SK-MEL-5 (cell line): ENCODE measurements at regions not wholly inside any gene's neighbourhood (a gene's known extent, or its start where the extent isn't known, plus 50 kb on each side); places are given as distances from the start of the nearest gene placed in this dataset.
"Not testable (repeated sequence)": the region's sequence is repeated elsewhere in the genome, so short reads cannot be mapped to it uniquely, and the experiment has no call there.

ENCODE experiments used
- DNase-seq: peaks from one replicate; pipeline ENCODE4 v3.0.0-alpha.2; 2016; ENCODE audit warnings: low read depth, low spot score
- in situ Hi-C: cut with HindIII; loops from 2 replicates; pipeline ENCODE4 v1.10.0; 2016; ENCODE audit warnings: low sequenced_read_pairs, high pct_unique_total_duplicates, low pct_unique_long_range_greater_than_20kb

DNA sequence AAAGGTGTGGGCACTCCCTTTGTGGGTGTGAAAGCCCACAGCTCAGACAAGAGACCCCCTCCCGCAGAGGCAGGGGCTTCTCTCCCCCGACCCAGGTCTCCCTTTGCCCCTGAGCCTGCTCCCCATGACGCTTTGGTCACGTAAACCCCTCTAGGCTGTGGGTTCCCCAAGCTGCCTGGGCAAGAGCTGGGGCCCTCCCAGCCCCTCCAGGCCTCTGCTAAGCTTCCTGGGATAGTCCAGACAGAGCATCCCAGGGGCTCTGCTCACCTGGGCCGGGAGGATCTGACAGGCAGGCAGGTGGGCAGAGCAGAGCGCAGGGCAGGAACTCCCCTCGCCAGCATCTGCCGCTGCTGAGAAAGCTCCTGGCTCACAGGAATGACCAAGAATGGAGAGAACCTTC lies 177.3 kb downstream of the BANP start:
- in situ Hi-C loops: no loop called here
- no peak for DNase-seq

DNA sequence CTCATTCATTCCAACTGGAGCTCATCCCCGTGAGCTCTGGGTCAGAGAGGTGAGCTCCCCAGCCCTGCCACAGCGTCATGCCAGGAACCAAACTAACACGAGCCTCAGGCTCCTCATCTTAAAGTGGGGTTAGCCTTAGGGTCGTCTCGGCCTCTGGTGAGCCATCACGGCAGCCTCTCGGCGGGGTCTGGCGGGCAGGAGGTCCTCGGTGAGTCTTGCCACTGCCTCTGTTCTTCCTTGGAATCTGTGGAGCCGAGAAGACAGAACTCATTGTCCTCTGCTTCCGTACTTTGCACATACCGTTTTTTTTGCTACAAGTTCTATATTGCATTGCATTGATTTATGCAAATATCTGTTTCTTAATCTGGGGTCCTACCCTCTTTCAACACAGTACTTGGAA lies 177.9 kb downstream of the BANP start:
- in situ Hi-C loops, DNase-seq: not testable (repeated sequence)

DNA sequence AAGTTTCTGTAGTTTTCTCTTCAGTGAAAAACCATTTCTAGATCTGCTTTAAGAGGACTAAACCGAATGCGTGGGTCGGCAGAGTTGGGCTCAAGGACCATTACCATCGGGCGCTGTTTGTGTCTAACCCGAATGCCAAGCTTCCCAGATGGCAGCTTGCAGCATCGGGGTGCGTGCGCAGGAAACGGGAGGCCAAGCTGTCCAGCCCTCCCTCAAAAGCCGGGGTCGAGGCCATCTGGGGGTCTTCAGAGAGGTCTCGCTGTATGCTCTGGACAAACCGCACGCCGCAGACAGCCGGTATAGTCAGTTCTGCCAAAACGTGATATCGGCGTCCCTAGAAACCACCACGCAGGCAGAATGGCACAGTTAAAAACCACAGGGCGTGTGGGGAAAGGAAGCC lies 178.8 kb downstream of the BANP start:
- no peak for DNase-seq
- in situ Hi-C loops: no loop called here

DNA sequence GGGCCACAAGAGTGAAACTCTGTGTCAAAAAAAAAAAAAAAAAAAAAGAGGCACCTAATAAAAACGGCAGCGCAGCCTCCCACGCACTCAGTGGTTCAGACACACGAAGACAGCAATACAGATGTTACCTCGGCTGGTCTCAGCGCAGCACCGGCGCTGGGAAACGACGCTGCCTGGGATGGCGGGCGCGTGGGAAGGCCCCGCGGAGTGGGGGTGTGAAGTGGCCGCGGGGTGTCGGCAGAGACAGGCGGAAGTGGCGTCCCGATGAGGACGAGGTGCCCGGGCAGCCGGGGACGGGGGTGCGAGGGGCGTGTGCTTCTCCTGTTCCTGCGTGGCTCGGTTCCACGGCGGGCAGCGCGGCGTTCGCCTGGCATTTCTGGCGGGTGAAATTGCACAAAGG lies 179.4 kb downstream of the BANP start:
- DNase-seq: no peak
- in situ Hi-C loops: no loop called here

DNA sequence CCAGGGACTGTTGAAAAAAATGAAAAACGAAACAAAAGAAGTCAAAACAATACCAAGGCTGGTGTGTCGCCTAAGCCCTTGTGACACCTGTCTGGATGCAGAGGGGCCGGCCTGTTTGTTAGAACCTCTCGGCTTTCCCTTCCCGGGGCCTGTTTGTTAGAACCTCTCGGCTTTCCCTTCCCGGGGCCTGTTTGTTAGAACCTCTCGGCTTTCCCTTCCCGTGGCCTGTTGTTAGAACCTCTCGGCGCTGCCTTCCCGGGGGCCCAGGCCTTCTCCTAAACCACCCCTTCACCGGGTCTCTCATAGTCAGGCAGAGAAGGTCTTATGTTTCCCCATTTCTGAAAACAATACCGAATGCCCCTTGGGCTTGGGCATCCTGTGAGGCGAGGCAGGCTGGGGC lies 180.0 kb downstream of the BANP start:
- in situ Hi-C loops: no loop called here
- no peak for DNase-seq

DNA sequence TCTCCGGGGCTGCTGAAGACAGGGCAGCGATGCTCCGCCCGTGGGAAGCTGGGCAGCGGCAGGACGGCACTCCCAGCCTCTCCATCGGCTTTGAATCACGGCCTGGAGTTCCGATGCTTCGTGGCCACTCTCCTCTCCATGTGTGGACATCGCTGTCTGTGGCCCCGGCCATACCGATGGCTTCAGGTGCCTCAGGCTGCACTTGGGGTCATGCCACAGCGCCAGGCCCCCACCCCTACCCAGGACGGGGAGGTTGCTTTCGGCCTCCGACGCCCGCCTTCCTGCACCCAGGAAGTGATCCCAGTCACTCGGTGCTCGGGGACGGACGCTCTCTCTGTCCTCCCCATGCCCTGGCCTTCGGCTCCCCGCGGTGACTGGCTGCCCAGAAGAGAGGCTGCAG lies 180.7 kb downstream of the BANP start:
- no peak for DNase-seq
- in situ Hi-C loops: no loop called here

DNA sequence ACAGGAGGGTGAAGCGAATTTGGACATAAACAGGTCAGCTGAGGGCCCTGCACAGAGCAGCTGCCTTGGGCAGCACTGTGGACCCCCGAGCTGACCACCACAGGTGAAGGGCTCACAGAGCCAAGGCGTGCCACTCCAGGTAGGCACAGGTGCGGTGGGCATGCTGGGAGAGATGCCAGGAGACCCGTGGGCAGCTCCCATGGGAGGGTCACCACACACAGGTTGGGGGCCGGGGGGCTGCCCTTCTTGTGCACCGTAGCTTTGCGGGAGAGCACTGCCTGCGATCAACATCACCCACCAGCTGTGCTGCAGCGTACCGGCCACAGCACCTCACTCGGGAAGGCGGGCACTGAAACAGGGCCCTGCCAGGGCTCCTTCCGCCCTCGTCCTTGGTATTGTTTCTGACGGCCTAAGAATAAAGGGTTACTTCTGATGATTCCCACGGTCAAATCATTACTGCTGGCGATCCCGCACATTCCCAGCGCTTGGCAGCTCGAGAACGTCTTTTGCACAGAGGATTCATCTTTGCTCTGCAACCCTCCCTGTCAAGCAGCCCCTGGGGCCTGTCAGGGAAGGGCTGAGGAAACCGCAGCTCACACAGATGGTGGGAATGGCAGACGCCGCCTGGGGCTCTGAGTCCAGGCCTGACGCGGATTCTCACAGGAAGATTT lies 181.7 kb downstream of the BANP start:
- no peak for DNase-seq
- in situ Hi-C loops: no loop called here

DNA sequence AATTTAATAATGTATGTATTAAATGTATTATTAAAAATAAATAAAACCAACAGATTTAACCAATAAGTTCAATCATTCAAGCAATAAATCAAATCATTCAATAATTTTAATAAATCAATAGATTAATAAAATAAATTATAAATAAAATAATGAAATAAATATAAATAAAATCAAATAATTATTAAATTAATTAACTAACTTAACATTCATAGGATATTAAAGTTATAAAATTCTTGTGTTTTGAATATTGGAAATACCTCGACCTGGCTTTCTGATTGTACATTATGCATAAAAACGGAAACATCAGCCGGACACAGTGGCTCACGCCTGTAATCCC lies 182.2 kb downstream of the BANP start:
- DNase-seq: no peak
- in situ Hi-C loops: no loop called here

DNA sequence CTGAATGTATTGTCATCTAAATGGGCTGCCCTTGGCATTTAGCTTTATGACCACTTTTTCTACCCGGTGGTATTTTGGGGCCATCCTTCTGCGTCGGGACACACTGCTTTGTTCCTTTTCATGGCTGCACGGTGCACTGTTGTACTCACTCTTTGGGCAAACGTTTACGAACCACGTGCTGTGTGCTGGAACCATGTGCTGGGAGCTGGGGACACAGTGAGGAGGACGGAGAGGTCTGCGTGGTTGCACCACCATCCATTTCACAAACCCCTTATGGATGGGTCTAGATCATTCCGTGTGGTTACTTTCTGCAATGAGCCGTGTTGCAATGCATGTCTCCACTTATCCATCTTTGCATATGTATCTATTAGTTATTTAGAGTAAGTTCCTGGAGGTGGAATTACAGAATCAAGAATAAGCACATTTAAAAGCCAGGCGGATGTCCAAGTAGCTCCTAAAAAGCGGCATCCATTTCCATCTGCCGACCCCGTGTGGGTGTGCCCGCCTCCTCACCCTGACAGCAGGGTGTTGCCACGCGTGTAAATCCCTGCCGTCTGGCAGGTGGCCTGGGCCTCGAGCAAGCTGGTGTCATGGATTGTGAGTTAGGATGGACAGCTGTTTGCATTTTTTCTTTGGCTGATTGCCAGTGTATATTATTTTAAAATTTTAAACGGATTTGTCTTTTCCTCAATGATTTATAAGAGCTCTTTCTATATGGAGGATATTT lies 183.1 kb downstream of the BANP start:
- in situ Hi-C loops, DNase-seq: not testable (repeated sequence)

DNA sequence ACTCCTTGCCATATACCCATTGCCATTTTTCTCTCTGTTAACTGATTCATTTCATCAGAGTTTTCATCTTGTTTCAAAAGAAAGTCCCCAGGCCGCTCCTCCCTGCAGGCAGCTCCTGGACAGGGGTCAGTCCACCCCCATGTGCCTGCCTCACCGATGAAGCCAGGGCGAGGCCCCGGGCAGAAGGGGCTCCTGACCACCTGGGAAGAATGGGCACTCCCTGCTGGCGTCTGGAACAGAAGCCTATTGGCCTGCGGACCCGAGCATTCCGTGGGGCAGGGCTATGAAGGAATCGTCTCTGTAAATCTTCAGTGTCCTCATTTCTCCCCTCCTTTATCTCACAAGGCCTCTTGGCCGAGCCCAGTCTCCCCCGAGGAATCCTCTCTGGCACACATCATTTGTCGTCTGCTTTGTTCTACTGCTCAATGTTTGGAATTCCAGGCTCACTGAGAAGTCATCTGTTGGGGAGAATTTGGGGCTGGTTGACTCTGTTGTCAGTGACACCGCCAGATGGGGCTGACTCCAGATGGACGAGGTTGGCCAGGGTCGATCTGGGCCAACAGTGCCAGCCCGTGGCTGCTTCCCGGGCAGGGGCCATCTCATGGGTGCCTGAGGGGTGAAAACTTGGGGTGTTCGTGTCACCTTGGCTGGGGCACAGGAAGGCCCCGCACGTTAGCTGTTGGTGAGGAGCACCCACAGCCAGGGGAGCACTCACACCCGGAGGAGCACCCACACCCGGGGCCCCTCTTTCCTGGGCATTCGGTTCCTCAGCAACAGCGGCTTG lies 183.9 kb downstream of the BANP start:
- in situ Hi-C loops, DNase-seq: not testable (repeated sequence)

DNA sequence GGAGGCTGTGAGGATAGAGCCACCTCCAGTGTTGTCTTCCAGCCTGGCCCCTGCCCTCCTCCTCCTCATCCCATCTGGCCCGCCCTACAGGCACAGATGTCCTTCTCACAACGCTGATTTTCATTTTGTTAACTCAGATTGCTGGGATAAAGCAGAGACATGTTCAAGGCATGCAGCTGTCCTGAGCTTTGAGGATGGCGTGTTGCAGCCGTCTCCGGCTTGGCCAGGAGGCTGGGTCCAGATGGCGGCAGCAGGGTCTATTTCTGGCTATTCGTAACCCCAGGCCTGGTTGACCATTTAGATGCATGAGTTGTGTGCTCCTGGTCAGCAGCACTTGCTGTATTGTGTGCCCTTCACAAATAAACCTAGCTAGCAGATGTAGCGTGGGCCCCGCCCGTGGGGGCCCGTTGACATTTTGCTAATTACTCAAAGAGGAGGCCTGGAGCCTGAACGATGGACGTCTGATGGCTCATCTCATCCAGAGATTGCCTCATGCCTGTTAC lies 185.0 kb downstream of the BANP start:
- DNase-seq, in situ Hi-C loops: not testable (repeated sequence)

DNA sequence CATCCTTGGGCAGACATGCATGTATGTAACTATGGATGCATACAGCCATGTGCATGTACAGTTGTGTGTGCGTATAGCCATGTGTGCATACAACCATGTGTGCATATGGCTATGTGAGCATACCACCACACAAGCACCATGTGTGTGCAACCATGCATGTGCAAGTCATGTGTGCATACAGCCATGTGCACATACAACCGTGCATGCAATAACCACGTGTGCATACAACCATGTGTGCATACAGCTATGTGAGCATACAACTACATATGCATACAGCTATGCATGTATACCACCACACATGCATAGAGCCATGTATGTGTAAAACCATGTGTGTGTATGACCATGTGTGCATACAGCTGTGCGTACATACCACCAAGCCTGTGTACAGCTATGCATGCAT lies 185.7 kb downstream of the BANP start:
- in situ Hi-C loops, DNase-seq: not testable (repeated sequence)

DNA sequence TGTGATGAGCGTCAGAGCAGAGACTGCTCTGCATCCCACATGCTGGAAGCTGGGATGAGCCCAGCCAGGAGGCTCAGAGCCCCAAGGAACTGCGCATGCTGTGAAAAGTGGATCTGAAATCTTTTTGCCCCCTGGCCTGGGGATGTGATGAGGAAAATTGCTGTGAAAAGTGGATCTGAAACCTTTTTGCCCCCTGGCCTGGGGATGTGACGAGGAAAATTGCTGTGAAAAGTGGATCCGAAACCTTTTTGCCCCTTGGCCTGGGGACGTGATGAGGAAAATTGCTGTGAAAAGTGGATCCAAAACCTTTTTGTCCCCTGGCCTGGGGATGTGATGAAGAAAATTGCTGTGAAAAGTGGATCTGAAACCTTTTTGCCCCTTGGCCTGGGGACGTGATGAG lies 187.9 kb downstream of the BANP start:
- in situ Hi-C loops, DNase-seq: not testable (repeated sequence)

DNA sequence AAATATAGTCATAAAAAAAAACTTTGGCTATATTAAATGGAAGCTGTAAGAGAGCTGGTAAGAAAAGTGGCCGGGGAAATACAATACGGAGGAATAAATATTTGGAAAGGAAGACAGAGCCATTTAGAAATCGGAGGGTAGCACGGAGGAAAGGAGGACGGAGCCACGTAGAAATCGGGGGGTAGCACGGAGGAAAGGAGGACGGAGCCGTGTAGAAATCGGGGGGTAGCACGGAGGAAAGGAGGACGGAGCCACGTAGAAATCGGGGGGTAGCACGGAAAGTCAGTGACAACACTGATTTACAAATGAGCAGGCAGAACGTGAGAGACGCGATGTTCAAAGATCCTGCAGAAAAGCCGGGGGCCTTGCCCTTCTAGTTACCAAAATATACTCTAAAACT lies 189.0 kb downstream of the BANP start:
- in situ Hi-C loops: not testable (repeated sequence)

DNA sequence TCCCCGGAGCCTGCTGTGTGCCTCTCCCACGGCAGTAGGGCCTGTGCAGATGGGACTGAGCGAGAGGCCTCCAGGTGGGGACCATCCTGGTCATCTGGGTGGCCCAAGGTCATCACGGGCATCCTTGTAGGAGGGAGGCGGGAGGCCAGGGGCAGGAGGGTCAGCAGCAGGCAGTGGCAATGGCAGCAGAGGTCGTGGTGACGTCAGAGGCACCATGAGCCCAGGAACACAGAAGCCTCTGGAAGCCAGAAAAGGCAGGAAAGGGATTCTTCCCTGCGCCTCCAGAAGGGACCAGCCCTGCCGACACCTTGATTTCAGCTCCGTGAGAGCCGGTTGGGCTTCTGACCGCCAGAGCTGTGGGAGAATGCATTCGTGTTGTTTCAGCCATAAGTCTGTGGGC lies 190.3 kb downstream of the BANP start:
- in situ Hi-C loops: no loop called here
- DNase-seq: no peak

More for the DNA sequence above, 189.0 kb downstream of the BANP start:
- not testable (repeated sequence) for DNase-seq

DNA sequence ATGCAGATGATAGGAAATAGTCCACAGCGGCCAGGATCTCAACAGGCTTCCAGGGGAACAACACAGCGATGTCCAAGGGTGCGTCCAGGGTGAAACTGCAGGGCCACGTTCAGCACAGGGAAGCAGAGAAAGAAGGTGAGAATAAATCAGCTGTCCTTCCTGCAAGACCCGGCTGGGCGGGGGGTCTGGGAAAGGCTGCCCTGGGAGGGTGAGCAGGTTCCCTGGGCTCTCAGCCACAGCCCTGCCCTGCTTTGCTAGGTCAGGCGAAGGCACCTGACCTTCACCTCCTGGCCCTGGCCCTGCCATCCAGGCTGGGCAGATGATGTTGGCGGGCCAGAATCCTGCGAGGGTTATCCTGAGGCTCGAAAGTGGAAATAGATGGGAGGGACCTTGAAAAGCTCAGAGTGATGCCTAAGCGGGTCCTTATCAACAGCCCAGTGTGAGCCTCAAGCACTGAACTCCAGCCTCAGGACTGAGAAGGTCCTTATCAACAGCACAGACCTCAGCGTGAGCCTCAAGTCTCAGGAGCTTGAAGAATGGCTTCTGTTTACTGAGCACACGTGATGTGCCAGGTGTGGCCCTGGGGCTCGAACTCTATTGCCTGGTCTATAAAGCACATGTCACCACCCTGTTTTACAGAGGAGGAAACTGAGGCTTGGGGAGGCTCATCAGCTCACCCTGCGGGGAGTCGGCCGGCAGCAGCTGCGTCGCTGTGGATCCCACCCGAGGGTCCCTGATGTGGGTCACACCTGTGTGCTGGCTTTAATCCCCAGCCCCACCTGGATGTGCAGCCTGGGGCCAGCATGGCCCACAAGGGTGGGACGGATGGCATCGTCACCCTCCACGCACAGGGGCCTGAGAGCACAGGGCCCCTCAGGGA lies 191.1 kb downstream of the BANP start:
- DNase-seq, in situ Hi-C loops: not testable (repeated sequence)

DNA sequence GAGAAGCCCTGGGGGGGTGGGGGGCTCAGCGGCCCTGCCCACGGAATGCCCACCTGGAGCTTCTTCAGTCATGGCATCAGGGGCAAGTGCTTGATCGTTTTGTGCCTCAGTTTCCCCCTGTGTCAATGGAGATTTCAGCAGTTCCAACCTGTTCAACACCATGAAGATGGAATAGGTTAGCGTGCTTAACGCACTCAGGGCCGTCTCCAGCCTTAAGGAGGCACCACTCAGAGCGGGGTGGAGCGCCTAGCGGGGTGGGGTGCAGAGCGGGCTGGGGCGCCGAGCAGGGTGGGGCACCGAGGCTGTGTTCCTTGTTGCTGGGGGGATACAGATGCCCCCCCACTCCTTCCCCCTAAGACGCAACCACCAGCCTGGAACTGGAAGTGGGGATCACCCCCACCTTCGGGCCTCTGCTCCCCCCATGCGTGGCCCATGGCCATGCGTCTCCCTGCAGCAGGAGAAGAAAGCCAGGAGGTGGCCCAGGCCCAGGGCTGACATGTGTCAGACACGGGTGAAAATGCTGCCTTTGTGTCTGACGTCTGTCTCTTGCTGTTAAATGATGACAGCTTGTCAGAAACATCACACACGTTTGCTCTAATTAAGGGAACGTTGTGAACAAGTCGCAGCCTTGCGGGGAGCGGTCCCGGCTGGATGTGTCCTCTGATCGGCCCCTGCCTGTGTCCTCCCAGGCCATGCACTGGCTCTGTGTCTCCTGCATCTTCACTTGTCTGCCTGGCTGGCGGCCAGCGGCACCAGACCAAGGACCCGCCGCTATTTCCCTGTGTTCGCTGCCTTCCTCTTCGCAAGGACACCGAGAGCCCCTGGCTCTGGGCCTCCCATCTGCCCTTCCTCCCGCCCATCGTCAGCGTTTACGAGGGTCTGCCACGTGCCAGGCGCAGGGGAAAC lies 192.1 kb downstream of the BANP start:
- in situ Hi-C loops: not testable (repeated sequence)

More for the DNA sequence above, 192.1 kb downstream of the BANP start:
- DNase-seq: not testable (repeated sequence)
